ENCODE measurements at regions not wholly inside any gene's neighbourhood (a gene's known extent, or its start where the extent isn't known, plus 50 kb on each side); places are given as distances from the start of the nearest gene placed in this dataset.

DNA sequence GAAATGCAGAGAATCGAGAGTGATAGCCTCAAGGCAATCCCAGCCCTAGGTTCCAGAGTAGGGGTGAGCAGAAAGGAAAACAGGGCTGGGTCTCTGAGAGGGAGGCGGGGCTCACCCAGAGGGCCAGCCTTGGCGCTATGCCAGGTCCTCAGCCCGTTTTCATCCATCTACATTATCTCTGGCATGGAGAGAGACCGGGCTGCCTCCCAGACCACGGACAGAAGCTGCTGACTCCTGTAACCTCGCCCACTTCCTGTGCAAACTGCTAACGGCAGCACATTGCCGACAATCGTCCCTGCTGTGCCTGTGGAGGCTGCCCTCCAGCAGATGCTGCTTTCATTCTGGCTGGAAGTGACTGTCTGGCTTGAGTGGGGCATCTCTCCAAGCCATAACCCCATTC lies 569.1 kb downstream of the NPHP4 start:
- DNase-seq (ENCODE audit: low spot score), result no peak

- DNase-seq (ENCODE audit: low spot score), result no peak
These were observed 572.7 kb downstream of the NPHP4 start for GRCh38 chr1:5419501-5419900.

- DNase-seq (ENCODE audit: low spot score), result no peak
These were observed 575.7 kb downstream of the NPHP4 start for GRCh38 chr1:5416518-5416917.

DNA sequence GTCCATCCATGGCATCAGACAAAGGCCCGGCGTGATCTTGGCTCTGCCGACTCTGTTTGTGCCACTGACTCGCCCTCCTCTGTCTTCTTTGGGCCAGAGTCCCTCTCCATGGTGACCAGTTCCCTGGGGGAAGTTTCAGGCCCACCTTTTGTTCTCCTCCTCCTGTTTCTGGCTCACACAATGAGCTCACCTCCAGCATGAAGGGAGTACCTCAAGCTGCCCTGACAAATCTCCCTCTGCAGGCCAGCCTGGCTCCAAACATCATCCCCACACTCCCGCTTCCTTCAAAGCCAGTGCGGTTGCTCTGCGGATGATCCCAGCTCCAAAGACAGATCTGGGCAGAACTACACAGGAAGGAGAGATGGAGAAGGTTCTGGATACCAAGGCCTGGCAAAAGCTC lies 576.6 kb downstream of the NPHP4 start:
- no peak for DNase-seq (ENCODE audit: low spot score)

- DNase-seq (ENCODE audit: low spot score), result no peak
These were observed 581.6 kb downstream of the NPHP4 start for GRCh38 chr1:5410652-5411051.

- DNase-seq (ENCODE audit: low spot score), result no peak
These were observed 583.8 kb downstream of the NPHP4 start for GRCh38 chr1:5408401-5408800.

GRCh38 chr1:5405263-5405662 lies 587.0 kb downstream of the NPHP4 start:
- no peak for DNase-seq (ENCODE audit: low spot score)

GRCh38 chr1:5404412-5405203 lies 587.6 kb downstream of the NPHP4 start:
- DNase-seq (ENCODE audit: low spot score), result no peak

GRCh38 chr1:5403935-5404334 lies 588.3 kb downstream of the NPHP4 start:
- DNase-seq (ENCODE audit: low spot score), result no peak

GRCh38 chr1:5402618-5403017 lies 589.6 kb downstream of the NPHP4 start:
- DNase-seq (ENCODE audit: low spot score), result no peak

DNA sequence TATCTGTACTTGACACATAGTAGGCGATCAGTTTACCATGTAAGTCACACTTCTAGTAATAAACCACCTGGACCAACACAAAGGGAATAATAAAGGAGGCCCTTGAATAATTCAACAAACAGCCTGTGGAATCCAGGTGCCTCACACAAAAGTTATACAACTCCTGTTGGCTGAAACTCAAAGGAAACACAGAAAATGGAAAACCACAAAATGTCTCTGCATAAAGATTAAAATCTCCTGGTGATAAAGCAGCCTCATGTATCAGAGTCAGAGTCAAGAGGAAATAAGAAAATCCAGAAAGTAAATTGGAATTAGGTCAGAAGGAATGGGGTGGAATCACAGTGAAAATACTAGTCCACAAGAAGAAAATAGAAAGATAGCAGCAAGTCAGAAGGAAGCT lies 592.5 kb downstream of the NPHP4 start:
- DNase-seq (ENCODE audit: low spot score), result no peak

GRCh38 chr1:5396593-5396992 lies 595.6 kb downstream of the NPHP4 start:
- DNase-seq (ENCODE audit: low spot score), result no peak

- DNase-seq (ENCODE audit: low spot score), result no peak
These were observed 598.1 kb downstream of the NPHP4 start for GRCh38 chr1:5394111-5394510.

GRCh38 chr1:5393603-5394002 lies 598.6 kb downstream of the NPHP4 start:
- no peak for DNase-seq (ENCODE audit: low spot score)

- no peak for DNase-seq (ENCODE audit: low spot score)
These were observed 599.1 kb downstream of the NPHP4 start for GRCh38 chr1:5393146-5393545.

DNA sequence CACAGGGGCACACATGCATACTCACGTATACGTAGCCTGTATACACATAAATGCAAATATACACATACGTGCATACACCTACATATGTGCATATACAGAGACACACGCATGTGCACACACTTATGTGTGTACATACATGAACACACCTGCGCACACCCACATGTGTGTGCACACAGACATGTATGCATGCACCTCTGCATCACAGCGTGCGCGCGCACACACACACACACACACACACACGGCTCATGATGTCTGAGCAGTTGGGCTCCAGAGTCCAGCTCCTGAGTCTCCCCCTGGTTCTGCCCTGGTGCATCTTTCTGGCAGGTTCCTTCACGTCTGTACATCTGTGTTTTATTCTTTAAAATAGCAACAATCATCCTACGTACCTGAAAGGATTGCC lies 600.5 kb downstream of the NPHP4 start:
- no peak for DNase-seq (ENCODE audit: low spot score)

GRCh38 chr1:5390504-5390903 lies 601.7 kb downstream of the NPHP4 start:
- no peak for DNase-seq (ENCODE audit: low spot score)

- DNase-seq (ENCODE audit: low spot score), result no peak
These were observed 602.9 kb downstream of the NPHP4 start for GRCh38 chr1:5389101-5389885.

DNA sequence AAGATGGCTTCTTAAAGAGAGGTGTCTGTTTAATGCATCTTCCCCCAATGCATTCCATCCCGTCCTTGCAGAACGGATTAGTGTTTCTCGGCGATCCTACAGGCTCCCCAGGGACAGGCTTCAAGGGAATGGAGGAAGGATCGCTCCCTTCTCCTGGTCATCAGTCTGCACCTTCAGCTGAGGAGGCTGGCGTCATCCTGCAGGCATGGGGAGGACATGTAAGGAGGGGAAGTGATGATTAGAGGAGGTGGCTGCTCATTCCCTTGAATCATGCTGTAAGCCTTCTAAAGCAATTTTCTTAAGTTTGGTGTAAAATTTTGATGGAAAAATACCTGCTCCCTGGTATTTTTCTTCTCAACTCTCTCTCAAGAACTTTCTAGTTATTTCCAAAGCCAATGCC lies 603.6 kb downstream of the NPHP4 start:
- no peak for DNase-seq (ENCODE audit: low spot score)

- no peak for DNase-seq (ENCODE audit: low spot score)
These were observed 605.9 kb downstream of the NPHP4 start for GRCh38 chr1:5386371-5386770.

DNA sequence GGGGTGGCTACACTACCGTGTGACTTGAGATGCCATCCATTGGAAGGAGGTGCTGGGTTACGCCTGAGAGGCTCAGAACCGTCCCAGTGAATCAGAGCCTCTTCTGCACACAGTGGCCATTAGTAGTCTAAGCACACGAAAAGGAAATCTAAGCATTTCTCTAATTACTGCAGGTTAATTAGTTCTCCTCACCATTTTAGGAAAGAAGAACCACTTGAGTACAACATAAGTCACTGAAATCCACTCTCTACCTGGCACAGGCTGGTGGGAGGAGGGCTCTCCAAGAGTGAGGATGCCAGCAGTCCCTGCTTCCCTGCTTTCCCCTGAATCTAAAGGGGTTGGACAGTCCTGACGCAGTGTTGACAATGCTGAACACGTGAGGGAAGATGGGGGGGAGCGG lies 606.3 kb downstream of the NPHP4 start:
- no peak for DNase-seq (ENCODE audit: low spot score)

DNA sequence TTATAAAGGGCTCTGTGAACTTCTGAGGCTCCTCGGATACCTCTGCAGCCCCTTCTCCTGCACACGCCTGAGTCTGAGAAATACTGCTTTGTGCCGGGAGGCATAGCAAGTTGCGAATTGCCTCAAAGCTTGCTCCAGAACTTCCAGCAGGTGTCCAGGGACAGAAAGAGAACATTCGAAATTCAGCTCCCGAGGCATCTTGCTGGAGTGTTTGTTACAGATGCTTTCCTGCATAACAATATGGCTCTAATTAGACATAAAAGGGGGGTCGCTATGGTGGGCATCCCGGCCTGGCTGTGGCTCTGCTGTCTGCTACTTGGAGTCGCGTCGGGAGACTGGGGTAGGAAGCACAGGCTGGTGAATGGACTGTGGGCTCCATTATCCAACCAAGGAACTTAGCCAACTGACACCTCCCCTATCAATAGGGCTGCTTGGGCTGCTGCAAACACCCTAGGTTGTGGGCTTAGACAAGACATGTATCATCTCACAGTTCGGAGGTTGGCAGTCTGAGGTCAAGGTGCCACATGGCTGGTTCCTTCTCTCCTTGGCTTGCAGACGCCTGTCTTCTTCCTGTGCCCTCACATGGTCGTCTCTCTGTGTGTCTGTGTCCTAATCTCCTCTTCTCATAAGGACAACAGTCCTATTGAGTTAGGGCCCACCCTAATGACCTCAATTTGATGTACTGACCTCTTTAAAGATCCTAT lies 607.0 kb downstream of the NPHP4 start:
- no peak for DNase-seq (ENCODE audit: low spot score)

- DNase-seq (ENCODE audit: low spot score), result no peak
These were observed 610.7 kb downstream of the NPHP4 start for GRCh38 chr1:5381491-5381890.

All from NAMALWA (cell line).